ENCODE measurements at regions not wholly inside any gene's neighbourhood (a gene's known extent, or its start where the extent isn't known, plus 50 kb on each side); places are given as distances from the start of the nearest gene placed in this dataset.

DNA sequence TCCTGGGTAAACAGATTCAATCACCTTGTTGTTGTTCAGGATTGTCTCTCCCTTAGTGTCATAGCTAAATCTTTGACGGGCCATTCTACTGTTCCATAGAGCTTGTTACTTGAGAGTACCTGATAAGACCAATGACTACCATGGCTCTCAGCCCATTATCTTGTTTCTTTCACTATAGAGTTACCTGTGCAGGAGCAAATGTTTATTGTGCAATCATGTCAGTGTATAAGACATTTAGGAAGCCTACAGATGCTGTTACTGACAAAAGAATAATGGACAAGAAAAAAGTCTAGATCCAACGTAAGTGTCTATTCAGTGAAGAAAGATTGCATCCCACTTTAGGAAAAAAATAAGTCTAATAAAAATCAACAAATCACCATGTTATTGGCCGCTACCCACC is 1041.7 kb upstream of the AUTS2 start:
- TF ChIP-seq, protein P1, sequence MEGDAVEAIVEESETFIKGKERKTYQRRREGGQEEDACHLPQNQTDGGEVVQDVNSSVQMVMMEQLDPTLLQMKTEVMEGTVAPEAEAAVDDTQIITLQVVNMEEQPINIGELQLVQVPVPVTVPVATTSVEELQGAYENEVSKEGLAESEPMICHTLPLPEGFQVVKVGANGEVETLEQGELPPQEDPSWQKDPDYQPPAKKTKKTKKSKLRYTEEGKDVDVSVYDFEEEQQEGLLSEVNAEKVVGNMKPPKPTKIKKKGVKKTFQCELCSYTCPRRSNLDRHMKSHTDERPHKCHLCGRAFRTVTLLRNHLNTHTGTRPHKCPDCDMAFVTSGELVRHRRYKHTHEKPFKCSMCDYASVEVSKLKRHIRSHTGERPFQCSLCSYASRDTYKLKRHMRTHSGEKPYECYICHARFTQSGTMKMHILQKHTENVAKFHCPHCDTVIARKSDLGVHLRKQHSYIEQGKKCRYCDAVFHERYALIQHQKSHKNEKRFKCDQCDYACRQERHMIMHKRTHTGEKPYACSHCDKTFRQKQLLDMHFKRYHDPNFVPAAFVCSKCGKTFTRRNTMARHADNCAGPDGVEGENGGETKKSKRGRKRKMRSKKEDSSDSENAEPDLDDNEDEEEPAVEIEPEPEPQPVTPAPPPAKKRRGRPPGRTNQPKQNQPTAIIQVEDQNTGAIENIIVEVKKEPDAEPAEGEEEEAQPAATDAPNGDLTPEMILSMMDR (conservative IDR thresholded peaks at IDR 0.05; ENCODE audit: low read length): no peak
- no peak for TF ChIP-seq EZH2phosphoT487 (IDR thresholded peaks at IDR 0.05; ENCODE audit: borderline replicate concordance)
